Left forelimb (tissue), 1 donor: ENCODE measurements at regions not wholly inside any gene's neighbourhood (a gene's known extent, or its start where the extent isn't known, plus 50 kb on each side); places are given as distances from the start of the nearest gene placed in this dataset.
"Not testable (repeated sequence)": the region's sequence is repeated elsewhere in the genome, so short reads cannot be mapped to it uniquely, and the experiment has no call there.

Experiments
- DNase-seq: peaks from one replicate; pipeline ENCODE4 v3.0.0-alpha.2; 2018; ENCODE audit warnings: low spot score

DNA sequence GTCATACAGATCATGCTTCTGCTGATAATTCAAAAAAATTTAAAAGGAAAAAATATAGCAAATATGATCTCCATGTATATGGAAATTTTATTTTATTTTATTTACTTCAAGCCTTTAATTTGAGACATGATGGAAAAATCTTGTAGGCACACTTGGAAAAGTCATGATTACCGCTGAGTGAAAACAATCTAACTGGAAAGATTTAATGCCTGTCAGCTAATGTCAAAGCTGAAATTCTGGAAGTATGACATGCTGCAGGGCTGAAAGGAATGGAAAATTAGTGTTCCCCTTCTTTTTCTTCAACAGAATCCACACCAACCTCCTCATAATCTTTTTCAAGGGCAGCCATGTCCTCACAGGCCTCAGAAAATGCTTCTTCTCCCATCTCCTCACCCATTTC lies 58.2 kb downstream of the RPRM start:
- no peak for DNase-seq

DNA sequence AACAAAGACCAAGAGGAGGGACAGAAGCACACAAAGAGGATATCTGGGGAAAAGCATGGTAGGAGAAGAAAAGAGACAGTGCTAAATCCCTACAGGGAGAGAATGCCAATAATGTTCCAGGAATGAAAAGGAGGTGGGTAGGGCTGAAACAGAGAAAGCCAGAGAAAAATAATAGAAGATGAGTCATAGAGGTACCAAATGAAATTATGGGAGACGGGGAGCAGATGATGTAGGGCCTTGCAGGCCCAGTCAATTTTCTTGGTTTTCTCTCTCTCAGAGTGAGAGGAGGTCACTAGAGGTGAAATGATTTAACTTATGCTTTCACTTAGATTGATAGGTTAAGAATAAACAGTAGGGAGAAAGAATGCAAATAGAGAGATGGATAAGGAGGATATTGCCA lies 61.5 kb downstream of the RPRM start:
- no peak for DNase-seq

DNA sequence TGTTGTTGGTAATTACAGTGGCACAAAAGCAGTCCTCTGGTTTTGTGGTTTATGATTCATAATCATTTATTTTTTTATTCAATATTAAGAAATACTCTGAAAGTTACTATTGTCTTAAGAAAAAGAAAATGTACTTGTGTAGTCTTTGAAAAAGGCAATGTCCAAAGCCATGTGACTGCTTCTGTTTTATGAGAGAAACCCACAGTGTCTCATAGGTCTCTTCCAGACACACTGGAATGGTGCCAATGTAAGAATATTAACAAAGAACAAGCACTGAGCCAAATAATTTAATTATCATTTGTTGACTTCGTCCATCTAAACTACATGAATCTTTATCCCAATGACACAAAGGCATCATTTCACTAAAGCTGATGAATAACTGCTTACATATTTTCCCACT lies 62.5 kb downstream of the RPRM start:
- DNase-seq = no peak

DNA sequence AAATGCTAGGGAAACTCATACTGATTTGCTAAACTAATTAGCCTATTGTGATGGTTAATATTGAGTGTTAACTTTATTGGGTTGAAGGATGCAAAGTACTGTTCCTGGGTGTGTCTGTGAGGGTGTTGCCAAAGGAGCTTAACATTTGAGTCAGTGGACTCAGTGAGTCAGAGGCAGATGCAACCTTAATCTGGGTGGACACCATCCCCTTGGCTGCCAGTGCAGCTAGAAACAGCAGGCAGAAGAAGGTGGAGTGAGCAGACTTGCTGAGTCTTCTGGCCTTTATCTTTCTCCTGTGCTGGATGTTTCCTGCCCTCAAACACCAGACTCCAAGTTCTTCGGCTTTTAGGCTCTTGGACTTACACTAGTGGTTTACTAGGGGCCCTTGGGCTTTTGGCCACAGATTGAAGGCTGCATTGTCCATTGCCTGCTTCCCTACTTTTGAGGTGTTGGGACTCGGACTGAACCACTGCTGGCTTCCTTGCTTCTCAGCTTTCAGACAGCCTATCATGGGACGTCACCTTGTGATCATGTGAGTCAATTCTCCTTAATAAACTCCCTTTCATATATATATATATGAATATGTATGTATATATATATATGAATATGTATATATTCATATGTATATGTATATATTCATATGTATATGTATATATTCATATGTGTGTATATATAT lies 69.7 kb downstream of the RPRM start:
- no peak for DNase-seq

DNA sequence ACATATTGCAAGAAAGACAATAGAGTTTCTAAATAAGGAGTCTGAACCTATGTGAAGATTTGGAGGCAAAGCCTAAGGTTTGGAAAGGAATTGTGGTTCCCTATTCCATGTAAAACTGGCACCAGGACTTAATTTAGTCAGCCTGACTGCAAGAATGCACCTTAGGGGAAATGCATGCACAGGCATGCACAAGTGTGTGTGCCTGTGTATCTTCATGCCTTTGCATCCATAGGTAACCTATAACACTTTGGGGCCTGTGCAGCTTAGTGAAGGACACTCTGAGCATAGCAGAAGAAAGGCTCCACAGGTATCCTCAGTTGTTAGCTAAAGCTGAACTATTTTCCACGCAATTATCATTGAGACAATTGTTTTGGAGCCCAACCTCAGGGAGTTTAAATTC lies 73.4 kb downstream of the RPRM start:
- DNase-seq = no peak

DNA sequence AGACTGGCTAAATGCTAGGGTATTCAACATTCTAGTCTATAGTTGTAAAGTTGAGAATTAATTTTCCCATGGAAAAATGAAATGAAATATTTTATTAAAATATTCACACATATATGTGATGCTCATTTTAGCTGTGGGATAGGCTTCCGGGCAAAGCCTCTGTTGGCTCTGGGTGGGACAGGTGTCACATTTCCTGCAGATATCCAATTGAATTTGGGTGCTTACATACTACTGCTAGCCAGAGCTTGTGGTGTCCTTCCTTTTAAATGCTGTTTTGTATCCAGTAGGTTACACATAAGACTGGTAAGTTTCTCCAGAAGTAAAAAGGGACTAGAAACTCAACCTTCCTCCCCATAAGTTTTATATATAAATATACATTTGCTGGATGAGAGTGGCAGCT lies 73.8 kb downstream of the RPRM start:
- DNase-seq = no peak

DNA sequence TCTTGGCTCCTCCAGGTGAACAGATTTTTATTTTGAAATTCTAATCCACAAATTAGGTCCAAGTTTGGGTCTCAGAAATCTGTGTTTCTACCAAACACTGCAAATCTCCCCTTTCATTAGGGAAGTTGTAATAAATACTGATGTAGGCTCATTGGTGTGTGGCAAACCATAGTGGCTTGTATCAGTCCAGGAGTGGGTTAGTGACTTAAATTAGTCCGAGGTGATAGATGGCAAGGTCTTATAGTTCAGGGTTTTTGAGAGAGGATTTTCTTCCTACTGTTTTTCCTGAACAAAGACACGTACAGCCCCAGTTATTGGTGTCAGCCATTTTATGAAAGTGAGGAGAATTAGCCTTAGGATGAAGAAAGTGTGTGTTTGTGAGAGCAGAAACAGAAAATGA lies 74.6 kb downstream of the RPRM start:
- no peak for DNase-seq

DNA sequence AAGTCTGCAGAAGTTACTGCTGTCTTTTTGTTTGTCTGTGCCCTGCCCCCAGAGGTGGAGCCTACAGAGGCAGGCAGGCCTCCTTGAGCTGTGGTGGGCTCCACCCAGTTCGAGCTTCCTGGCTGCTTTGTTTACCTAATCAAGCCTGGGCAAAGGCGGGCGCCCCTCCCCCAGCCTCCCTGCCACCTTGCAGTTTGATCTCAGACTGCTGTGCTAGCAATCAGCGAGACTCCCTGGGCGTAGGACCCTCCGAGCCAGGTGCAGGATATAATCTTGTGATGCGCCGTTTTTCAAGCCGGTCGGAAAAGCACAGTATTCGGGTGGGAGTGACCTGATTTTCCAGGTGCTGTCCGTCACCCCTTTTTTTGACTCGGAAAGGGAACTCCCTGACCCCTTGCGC lies 75.2 kb downstream of the RPRM start:
- not testable (repeated sequence) for DNase-seq

DNA sequence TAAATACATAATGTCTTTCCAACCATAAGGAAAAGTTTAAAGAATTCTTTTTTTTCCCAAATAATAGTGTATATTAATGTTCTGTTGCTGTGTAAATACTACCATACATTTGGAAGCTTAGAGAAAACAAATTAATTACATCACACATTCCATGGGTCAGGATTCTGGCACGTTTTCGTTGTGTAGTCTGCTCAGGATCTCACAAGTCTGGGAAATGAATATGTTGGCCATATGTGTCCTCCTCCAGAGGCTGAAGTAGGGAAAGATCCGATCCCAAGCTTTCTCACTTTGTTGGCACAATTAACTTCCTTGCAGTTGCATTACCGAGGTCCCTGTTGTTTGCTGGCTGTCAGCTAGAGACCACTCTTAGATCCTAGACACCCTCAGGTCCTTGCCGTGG lies 83.9 kb downstream of the RPRM start:
- DNase-seq = no peak

DNA sequence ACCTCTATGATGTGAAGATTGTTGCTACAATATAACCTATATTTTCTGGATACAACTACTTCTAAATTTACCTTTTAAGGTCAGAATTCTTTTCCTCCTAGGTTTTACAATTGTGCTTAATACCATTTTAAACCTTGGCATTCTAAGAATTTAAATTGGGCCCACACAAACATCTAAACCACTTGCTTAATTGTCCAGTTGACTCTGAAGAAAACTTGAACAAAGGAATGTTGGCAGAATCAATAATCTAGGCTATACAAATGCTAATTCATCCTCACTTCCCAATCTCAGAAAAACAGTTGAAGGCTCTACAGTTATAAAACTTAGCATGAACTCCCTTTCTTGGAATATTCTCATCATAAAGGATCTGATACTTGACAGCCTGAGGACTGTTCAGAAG lies 84.3 kb downstream of the RPRM start:
- no peak for DNase-seq

DNA sequence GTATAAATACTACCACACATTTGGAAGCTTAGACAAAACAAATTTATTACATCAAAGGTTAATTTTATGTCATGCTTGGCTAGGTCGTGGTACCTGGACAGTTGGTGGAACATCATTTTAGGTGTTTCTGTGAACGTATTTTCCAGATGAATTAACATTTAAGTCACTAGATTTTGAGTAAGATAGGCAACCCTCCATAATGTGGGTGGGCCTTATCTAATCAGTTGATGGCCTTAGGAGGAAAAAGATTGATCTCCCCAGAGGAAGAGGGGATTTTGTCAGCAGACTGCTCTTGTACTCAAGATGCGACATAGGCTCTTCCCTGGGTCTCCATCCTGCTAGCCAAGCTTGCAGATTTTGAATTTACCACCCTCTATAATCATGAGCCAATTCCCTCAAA lies 85.0 kb downstream of the RPRM start:
- DNase-seq = no peak

DNA sequence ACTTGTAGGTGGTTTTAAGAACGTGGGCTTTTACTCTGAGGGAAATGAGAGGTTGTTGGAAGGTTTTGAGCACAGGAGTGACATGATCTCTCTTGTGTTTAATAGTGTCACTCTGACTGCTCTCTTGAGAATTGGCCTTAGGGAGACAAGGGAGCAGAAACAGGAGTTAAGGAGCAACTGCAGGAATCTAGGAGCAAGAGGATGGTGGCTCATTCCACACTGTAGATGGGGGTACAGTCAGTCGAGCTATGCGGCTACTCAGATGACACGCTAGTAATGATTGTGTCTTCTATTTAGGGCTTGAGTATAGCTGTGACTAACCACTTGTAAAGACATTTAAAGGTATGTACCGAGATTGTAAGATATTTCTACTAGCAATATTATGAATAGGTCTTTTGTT lies 87.4 kb downstream of the RPRM start:
- no peak for DNase-seq

DNA sequence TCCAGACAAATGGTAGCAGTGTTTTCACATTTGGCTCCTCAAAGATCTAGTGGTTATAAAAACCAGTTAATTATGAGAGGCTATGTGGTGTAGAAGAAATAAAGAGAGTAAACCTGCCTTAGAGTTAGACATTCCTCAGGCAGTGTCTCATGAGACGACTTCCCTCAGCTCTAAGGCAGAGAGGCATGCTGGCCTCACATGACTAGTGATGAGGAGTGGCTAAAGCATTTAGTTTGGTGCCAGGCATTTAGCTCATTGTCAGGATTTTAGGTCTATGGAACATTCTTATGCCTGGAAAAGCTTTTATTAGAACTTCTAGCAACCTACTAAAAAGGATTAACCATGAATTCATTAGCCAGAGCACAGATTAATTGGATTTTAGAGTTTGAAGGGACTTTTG lies 90.3 kb downstream of the RPRM start:
- no peak for DNase-seq

DNA sequence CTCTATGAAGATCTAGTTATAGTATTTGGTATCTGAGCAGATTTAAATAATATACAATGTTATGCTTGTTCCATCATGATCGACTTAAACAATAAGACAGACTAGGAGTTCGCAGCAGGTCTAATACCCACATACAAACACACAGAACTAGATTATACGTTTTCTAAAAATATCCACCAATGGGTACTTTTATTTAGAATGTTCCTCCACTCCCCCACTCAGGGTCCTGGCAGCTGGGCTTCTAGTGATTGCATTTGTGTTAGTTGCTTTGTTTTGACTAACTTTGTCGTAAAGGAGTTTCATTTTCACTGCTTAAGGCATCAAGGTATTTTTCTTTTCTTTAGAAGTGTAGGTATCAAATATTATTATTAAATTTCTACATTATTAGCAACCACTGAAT lies 91.4 kb downstream of the RPRM start:
- DNase-seq = no peak

DNA sequence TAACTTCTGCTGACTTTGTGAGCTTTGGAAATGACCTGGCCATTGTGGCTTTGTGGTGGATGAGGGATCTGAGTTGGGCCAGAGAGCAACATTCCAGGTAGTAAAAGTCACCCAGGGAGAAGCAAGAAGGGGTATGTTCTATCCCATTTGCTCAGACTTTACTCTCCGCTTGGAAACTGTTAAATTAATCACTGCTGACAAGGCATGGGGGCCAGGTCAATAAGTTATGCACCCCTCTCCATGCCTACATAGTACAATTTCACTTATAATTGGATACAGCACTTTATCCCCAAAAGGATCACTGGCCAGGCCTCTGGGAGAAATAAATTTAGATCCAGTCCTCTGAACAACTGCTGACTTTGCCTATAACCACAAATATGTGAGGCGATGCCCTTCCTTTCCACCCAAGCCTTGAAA lies 92.1 kb downstream of the RPRM start:
- DNase-seq = no peak

DNA sequence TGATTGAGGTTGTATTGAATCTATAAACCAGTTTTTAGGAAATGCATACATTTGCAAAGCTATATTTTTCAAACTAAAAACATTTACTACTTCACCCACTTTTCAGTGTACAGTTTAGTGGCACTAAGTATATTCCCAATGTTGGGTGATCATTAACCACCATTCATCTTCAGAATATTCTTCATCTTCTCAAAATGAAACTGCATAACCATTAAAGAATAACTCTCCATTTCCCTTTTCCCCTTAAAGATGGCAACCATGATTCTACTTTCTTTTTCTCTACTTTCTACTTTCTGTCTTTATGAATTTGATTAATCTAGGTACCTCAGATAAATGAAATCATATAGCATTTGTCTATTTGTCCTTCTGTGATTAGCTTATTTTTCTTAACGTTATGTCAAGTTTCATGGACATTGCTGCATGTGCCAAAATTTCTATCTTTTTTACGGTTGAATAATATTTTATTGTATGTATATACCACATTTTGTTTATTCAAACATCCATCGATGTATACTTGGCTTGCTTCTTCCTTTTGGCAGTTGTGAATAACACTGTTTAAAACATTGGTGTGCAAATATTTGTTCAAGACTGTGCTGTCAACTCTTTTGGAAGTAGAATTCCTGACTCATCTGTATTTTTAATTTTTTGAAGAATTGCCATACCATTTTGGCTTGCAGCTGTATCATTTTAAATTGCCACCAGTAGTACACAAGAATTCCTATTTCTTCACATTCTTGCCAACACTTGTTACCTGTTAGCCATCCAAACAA lies 104.9 kb downstream of the RPRM start:
- DNase-seq = no peak

DNA sequence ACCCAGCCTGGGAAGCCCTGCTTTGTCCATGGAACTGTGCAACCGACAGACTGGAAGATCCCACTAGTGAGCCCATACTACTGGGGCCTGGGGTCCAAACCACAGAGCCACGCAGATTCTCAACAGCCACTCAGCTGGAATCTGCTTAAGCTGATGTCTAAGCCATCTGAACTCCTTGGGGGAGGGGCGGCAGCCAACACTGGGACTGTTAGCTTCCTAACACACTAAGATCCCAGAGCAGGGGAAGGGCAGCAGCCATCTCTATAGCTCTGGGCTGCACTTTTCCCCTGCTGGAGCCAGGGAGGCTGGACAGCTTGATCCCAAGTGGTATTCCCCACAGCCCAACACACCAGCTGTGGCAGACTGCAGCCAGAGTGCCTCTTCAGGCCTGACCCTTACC lies 118.3 kb downstream of the RPRM start:
- DNase-seq = no peak

DNA sequence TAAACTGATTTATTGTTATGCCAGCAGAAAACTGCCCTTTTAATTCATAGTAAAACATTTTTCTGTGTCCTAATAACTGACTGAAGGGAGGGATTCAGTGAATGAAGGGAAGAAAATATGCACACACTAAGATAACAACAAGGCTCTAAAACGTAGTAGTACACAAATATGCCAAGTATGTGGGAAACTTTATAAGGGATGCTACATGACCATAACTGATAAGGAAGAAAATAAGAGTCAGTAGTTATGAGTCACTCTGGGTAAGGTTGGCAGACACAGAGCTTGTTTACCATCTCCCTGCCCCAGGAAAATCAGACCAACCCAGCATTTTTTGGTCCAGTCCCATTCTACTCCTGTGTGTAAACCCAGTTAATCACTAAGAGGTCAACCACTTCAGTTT lies 124.2 kb downstream of the RPRM start:
- no peak for DNase-seq

DNA sequence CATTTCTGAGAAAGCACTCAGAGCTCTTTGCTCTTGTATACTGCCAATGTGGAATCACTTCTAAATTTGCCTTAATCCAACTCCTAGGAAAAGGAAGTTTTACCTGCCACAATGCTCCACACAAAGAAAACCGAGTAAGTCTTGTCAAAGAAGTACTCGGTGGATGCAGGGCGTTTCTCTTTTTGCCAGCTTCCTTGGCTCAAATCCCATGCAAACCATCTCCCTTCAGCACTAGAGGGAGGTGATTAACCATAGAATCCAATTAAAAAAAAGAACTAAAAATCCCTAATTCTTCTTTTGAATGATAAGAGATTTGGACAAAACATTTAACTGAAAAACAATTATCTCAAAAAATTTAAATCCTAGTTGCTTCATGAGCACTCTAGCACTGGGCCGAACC lies 129.0 kb downstream of the RPRM start:
- no peak for DNase-seq

DNA sequence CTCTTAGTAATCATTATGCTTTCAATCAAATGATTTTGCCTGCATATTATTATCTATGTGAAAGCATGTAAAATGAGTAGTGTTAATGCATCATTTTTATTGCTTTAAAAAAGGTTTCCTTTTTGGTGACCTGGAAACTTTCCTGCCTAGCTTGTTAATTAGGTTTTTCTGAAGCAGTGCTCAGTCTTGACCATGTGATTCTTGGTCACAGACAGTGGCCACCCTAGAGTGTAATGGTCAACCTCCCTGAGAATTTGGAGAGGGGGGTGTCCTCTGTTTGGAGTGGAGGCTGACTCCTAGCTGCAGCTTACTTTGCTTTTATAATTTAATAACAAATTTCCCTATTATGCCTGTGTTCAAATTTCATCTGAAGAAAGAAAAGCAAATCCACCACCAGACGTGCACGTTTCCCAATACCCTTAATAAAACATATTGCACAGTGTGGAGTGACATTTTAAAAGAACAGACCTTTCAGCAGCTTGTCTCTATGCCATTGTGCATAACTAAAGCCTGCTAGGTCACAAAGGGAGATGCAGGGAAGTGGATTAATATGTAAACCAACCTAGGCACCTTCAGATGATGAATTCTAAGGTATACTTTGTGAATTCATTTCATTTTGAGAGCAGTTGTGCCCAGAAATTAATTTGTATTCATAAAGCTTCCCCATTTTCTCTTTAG lies 130.6 kb downstream of the RPRM start:
- no peak for DNase-seq

DNA sequence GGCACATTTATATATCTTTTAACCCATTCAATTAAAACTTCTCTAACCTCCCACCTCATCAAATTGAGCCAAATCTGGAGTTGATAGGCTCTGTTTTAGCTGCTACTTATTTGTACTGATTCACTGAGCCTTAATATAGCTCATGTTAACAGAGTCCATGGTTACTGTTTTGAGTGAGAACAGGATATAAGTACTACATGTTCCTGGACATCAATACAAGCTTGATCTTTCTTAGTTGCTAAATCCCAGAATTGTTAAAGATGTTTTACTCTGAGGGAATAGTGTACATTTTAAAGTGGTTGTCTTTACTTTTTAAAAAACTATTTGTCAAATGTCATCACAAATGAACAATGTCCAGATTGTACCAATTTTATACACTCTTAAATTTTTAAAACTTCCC lies 157.7 kb downstream of the RPRM start:
- no peak for DNase-seq

DNA sequence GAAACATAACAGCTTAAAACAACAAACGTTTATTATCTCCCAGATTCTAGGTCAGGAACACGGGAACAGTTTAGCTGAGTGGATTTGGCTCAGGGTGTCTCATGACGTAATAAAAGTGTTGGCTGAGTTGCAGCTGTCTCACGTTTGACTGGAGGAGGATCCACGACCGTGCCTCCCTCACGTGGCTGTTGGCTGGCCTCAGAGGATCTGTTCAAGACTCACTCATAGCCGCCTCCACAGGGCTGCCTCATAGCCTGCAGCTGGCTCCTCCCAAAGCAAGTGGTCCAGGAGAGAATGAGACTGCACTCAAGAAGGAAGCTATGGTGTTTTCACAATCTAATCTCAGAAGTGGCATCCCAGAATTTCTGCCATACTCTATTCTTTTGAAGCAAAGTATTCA lies 167.1 kb downstream of the RPRM start:
- DNase-seq = no peak

DNA sequence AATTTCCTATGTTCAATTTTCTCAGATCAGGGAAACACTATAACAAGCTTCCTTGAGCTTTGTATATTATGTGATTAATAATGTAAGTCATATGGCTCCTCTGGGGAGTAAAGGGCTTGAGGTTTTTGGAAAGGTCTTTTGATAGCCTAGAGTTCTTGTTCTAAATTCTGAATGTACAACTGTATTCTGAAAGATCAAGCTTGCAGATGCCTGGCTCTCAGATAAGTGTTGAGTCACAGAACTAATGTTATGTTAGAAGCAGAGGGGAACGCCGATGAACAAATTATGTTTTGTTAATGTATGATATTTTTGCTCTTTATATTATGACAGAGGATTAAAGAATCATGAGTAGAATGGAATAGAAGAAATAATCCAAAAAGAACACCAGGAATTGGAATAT lies 170.1 kb downstream of the RPRM start:
- no peak for DNase-seq

DNA sequence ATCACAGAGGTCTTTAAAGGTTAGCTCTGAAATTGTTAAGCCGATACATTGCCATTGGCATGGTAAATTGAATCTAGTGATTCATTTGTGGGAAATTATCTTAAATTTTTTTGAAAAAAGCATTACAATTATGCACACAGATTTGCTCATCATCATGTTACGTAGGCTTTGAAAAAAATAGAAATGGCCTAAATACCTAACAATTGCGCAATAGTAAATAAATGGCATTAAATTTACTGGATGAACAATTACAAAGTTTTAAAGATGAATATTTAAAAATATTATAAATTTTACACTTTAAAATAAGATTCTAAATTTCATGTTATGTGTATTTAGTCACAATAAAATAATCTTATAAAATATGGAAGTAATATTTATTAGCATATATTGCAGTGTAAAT lies 171.3 kb downstream of the RPRM start:
- no peak for DNase-seq
